ENCODE measurements at regions not wholly inside any gene's neighbourhood (a gene's known extent, or its start where the extent isn't known, plus 50 kb on each side); places are given as distances from the start of the nearest gene placed in this dataset.

DNA sequence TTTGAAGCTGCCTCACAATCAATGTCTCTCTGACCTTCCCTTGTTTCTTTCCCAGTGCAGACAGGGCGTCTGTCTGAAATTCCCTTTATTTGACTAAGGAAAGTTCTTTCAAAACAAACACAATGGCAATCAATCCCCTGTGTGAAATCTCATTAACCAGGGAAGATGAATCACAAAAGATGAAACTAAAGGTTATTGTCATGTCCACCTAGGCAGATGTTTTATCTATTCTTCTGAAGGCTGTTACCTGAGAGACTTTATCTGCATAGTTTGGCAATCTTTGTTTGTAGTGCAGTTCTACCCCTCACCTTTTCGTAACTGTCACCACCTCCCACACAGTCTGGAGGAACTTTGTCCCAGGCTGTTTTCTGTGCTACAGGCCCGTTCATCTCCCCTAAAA is 217.5 kb upstream of the RIOK2 start:
- Histone ChIP-seq H3K27me3 (replicated peaks; ENCODE audit: control insufficient read depth, insufficient read depth, low read length) (no peaks in the 10 kb centered on the region), H3K36me3 (ENCODE audit: control insufficient read depth, insufficient read depth, low read length) (no peaks in the 10 kb centered on the region), H3K4me3 (replicated peaks; ENCODE audit: low read depth, low read length) (no peak overlapping the region)
- DNase-seq (ENCODE audit: extremely low read depth, insufficient read length): no peak
- TF ChIP-seq, protein P1, sequence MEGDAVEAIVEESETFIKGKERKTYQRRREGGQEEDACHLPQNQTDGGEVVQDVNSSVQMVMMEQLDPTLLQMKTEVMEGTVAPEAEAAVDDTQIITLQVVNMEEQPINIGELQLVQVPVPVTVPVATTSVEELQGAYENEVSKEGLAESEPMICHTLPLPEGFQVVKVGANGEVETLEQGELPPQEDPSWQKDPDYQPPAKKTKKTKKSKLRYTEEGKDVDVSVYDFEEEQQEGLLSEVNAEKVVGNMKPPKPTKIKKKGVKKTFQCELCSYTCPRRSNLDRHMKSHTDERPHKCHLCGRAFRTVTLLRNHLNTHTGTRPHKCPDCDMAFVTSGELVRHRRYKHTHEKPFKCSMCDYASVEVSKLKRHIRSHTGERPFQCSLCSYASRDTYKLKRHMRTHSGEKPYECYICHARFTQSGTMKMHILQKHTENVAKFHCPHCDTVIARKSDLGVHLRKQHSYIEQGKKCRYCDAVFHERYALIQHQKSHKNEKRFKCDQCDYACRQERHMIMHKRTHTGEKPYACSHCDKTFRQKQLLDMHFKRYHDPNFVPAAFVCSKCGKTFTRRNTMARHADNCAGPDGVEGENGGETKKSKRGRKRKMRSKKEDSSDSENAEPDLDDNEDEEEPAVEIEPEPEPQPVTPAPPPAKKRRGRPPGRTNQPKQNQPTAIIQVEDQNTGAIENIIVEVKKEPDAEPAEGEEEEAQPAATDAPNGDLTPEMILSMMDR (IDR thresholded peaks at IDR 0.05; ENCODE audit: insufficient read depth, low read length, poor library complexity, severe bottlenecking): no peak

DNA sequence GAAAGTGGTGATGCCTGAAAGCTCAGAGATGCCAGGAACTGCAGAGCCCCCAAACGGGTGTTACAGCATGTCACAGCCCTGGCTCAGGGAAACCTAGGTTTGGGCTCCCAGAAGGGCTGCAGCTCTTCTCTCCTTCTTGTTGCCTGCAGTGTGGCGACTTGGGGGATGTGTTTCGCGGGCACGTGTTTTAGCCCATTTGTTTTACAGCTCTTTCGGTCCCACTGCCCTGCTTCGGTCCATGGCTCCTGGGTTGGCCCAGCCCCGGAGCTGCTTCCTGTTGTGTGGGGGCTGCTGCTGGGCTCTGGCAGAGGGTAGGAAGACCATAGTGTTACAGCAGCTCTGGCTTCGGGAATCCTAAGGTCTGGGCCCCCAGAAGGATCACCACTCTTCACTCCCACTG is 222.9 kb upstream of the RIOK2 start:
- peaks cover 3% of the 10 kb centered on the region; the same call in 1 of the 2 replicates for H3K36me3 ChIP-seq (ENCODE audit: control insufficient read depth, insufficient read depth, low read length)
- TF ChIP-seq, protein P1 (IDR thresholded peaks at IDR 0.05; ENCODE audit: insufficient read depth, low read length, poor library complexity, severe bottlenecking): no peak
- no peaks in the 10 kb centered on the region for H3K27me3 ChIP-seq (replicated peaks; ENCODE audit: control insufficient read depth, insufficient read depth, low read length)
- no peak overlapping the region for H3K4me3 ChIP-seq (replicated peaks; ENCODE audit: low read depth, low read length)
- DNase-seq (ENCODE audit: extremely low read depth, insufficient read length): no peak

DNA sequence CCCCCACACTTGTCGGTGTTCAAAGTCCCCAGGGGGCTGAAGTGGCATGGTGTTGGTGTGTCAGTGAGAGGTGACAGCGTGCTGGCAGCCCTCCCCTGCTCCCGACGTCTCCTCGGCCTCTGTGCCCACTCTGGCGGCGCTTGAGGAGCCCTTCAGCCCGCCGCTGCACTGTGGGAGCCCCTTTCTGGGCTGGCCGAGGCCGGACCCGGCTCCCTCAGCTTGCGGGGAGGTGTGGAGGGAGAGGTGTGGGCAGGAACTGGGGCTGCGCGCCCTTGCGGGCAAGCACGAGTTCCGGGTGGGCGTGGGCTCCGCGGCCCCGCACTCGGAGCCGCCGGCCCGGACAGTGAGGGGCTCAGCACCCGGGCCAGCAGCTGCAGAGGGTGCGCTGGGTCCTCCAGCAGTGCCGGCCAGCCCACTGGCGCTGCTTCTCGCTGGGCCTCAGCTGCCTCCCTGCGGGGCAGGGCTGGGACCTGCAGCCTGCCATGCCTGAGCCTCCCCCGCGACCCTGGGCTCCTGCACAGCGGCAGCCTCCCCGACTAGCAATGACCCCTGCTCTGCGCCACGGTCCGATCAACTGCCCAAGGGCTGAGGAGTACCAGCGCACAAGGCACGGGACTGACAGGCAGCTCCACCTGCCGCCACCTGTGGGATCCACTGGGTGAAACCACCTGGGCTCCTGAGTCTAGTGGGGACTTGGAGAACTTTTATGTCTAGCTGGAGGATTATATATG is 224.1 kb upstream of the RIOK2 start:
- no peak for DNase-seq (ENCODE audit: extremely low read depth, insufficient read length)
- peaks cover 3% of the 10 kb centered on the region; the same call in 1 of the 2 replicates for H3K36me3 ChIP-seq (ENCODE audit: control insufficient read depth, insufficient read depth, low read length)
- no peak overlapping the region for H3K4me3 ChIP-seq (replicated peaks; ENCODE audit: low read depth, low read length)
- H3K27me3 ChIP-seq (replicated peaks; ENCODE audit: control insufficient read depth, insufficient read depth, low read length): no peaks in the 10 kb centered on the region
- TF ChIP-seq, protein P1 (IDR thresholded peaks at IDR 0.05; ENCODE audit: insufficient read depth, low read length, poor library complexity, severe bottlenecking): no peak

DNA sequence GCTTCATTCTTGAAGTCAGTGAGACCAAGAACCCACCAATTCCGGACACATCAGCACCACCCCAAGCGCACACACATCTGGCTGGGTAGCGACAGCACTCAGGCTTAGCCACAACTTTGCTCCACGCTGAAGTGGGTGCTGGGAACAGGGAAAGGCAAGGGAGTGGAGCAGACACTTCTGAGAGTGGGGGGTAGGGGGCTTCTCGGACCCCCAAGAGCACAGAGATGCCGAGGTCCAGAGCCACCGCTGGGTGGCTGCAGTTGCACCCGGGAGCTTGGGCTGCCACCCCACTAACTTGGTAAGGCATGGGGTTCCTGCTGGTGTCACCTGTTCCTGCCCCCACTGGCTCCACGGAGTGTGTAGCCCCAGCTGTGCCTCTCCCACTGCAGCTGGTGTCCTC is 225.3 kb upstream of the RIOK2 start:
- Histone ChIP-seq H3K36me3 (ENCODE audit: control insufficient read depth, insufficient read depth, low read length) (peaks cover 3% of the 10 kb centered on the region; the same call in 1 of the 2 replicates), H3K27me3 (replicated peaks; ENCODE audit: control insufficient read depth, insufficient read depth, low read length) (no peaks in the 10 kb centered on the region), H3K4me3 (replicated peaks; ENCODE audit: low read depth, low read length) (no peak overlapping the region)
- TF ChIP-seq, protein P1 (IDR thresholded peaks at IDR 0.05; ENCODE audit: insufficient read depth, low read length, poor library complexity, severe bottlenecking): no peak
- DNase-seq (ENCODE audit: extremely low read depth, insufficient read length): no peak

DNA sequence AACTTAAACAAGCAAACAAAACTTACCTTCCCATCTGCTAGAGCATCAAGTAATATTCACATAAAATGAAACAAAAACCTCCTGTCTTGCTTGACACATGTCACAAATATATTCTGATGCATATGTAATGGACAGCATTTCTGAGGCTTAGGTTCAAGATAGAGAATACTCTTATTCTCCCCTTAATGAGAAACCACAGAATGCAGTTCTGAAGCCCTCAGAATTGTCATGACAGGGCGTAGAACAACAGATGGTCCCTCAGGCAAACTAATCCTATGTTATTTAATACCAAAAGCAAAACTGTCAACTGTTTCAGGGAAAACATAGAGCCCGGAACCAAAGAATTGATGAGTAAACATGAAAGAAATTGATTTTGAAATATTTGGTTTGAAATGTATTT is 229.9 kb upstream of the RIOK2 start:
- TF ChIP-seq, protein P1 (IDR thresholded peaks at IDR 0.05; ENCODE audit: insufficient read depth, low read length, poor library complexity, severe bottlenecking): no peak
- Histone ChIP-seq H3K36me3 (ENCODE audit: control insufficient read depth, insufficient read depth, low read length) (peaks cover 3% of the 10 kb centered on the region; the same call in 1 of the 2 replicates), H3K27me3 (replicated peaks; ENCODE audit: control insufficient read depth, insufficient read depth, low read length) (no peaks in the 10 kb centered on the region), H3K4me3 (replicated peaks; ENCODE audit: low read depth, low read length) (peak overlapping the region; percentile 33)
- peak; percentile 8 for DNase-seq (ENCODE audit: extremely low read depth, insufficient read length)
